ENCODE measurements at regions not wholly inside any gene's neighbourhood (a gene's known extent, or its start where the extent isn't known, plus 50 kb on each side); places are given as distances from the start of the nearest gene placed in this dataset.

GRCh38 chr5:6843335-6843734, 130.1 kb downstream of the TENT4A start:
- Histone ChIP-seq H3K9me3 (replicated peaks in 1 of 3) (no peaks in the 10 kb centered on the region), H3K27ac (no peak overlapping the region), H3K4me3 (no peak overlapping the region), H3K36me3 (replicated peaks in 1 of 2) (no peaks in the 10 kb centered on the region), H3K4me1 (replicated peaks in 1 of 2) (no peaks in the 10 kb centered on the region), H3K27me3 (no peaks in the 10 kb centered on the region)
- TF ChIP-seq POLR2A (IDR thresholded peaks at IDR 0.05) (no peak), CTCF (IDR thresholded peaks at IDR 0.05) (no peak)
- intact Hi-C loops (cut with DNase I) = no loop called here
- 62 to 83% (median 78%) methylated on average over 2 of the region's 2 CpGs for WGBS, 4 donors
- no peak for DNase-seq

GRCh38 chr5:6843821-6844220, 130.6 kb downstream of the TENT4A start:
- 82 to 89% (median 84%) methylated on average over 7 to 8 of the region's 8 CpGs for WGBS, 4 donors
- H3K27ac ChIP-seq = no peak overlapping the region
- intact Hi-C loops (cut with DNase I) = no loop called here
- H3K4me3 ChIP-seq = no peak overlapping the region
- no peaks in the 10 kb centered on the region for H3K36me3 ChIP-seq (replicated peaks in 1 of 2)
- H3K27me3 ChIP-seq = no peaks in the 10 kb centered on the region
- no peak for TF ChIP-seq POLR2A (IDR thresholded peaks at IDR 0.05)
- no peak for TF ChIP-seq CTCF (IDR thresholded peaks at IDR 0.05)
- no peaks in the 10 kb centered on the region for H3K9me3 ChIP-seq (replicated peaks in 1 of 3)
- DNase-seq = no peak
- no peaks in the 10 kb centered on the region for H3K4me1 ChIP-seq (replicated peaks in 1 of 2)

DNA sequence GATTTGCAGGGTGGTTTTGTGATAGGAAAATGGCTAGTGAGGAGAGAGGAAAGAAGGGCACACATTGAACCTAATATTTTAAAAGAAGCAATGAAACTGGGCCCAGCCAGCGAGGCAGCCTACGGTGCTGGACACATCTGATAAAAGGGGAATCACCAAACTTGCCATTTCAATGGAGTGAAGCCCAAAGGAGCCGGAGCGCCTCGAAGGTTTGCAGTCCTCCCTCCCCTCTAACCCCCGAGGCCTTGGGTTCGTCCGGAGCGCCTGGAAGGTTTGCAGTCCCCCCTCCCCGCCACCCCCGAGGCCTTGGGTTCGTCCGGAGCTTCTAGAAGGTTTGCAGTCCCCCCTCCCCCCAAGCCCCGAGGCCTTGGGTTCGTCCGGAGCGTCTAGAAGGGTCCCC, 132.6 kb downstream of the TENT4A start:
- 73 to 85% (median 77%) methylated on average over 5 to 17 of the region's 17 CpGs for WGBS, 4 donors
- intact Hi-C loops (cut with DNase I) = no loop called here
- Histone ChIP-seq H3K4me3 (no peak overlapping the region), H3K9me3 (replicated peaks in 1 of 3) (no peaks in the 10 kb centered on the region), H3K27ac (no peak overlapping the region), H3K4me1 (replicated peaks in 1 of 2) (no peaks in the 10 kb centered on the region), H3K36me3 (replicated peaks in 1 of 2) (no peaks in the 10 kb centered on the region), H3K27me3 (no peaks in the 10 kb centered on the region)
- TF ChIP-seq CTCF (IDR thresholded peaks at IDR 0.05) = no peak
- no peak for TF ChIP-seq POLR2A (IDR thresholded peaks at IDR 0.05)
- DNase-seq = no peak

- WGBS, 4 donors = 80 to 87% (median 84%) methylated on average over 6 of the region's 6 CpGs
- DNase-seq = no peak
- Histone ChIP-seq H3K27me3 (no peaks in the 10 kb centered on the region), H3K36me3 (replicated peaks in 1 of 2) (no peaks in the 10 kb centered on the region), H3K9me3 (replicated peaks in 1 of 3) (no peaks in the 10 kb centered on the region), H3K4me3 (no peak overlapping the region), H3K4me1 (replicated peaks in 1 of 2) (no peaks in the 10 kb centered on the region), H3K27ac (no peak overlapping the region)
- TF ChIP-seq POLR2A (IDR thresholded peaks at IDR 0.05) = no peak
- no peak for TF ChIP-seq CTCF (IDR thresholded peaks at IDR 0.05)
- intact Hi-C loops (cut with DNase I) = no loop called here
Observed at GRCh38 chr5:6847870-6848269, 134.6 kb downstream of the TENT4A start.
